K562 (cell line): ENCODE measurements at regions not wholly inside any gene's neighbourhood (a gene's known extent, or its start where the extent isn't known, plus 50 kb on each side); places are given as distances from the start of the nearest gene placed in this dataset.
"Not testable (repeated sequence)": the region's sequence is repeated elsewhere in the genome, so short reads cannot be mapped to it uniquely, and the experiment has no call there.

Experiments used
- ATAC-seq: fragments of 200-7000 bp; cut with Tn5 transposase; 3 replicates; pipeline ENCODE4 v1.9.1; 2020; ENCODE audit warnings: moderate library complexity
- BruUV-seq: library from RNA; stranded (reverse); fragments of 400-500 nt; replicated peaks from 2 replicates; lab custom pipeline; 2021; lab: Mats Ljungman, UMichigan
- CTCF ChIA-PET: fragments of 300-600 bp; formaldehyde crosslinking; extraction: SDS; loops from one replicate; lab custom pipeline; 2021; ENCODE audit warnings: low intra/inter-chr PET ratio; lab: Yijun Ruan, JAX
- POLR2A ChIA-PET: fragments of 300-600, 350-650 bp; sonication (Branson Sonifier 250); formaldehyde crosslinking; extraction: SDS; loops from one replicate; lab custom pipeline; 2021; ENCODE audit warnings: antibody characterized with exemption, inconsistent platforms; lab: Yijun Ruan, JAX
- DNase-seq, 4 experiments: peaks; one replicate each; pipeline versions ENCODE4 v3.0.0 to v3.0.0-alpha.2; 2011 to 2018; ENCODE audit warnings: low spot score in 3 of 4, mixed read lengths in 3 of 4; ENCODE audit errors: extremely low read depth in 1 of 4
- FAIRE-seq: peaks from 2 replicates; lab custom pipeline; 2011; peaks lifted over from hg19 to GRCh38; lab: Jason Lieb, UNC
- H2AFZ ChIP-seq: 2 replicates; pipeline ENCODE4 v1.6.0; 2011; ENCODE audit warnings: low read depth, low read length, control low read depth, inconsistent platforms
- H3K27ac ChIP-seq: fragments of 200-600 bp; 3 replicates; pipeline ENCODE4 v1.8.0; 2011; ENCODE audit warnings: low read depth, mild to moderate bottlenecking, control low read depth, inconsistent platforms, low read length, moderate library complexity, mixed read lengths; ENCODE audit errors: extremely low read depth
- H3K27me3 ChIP-seq, 2 experiments: fragments of 300-600 bp in 1 of 2; 2 replicates in 1 of 2; 3 replicates in 1 of 2; pipeline versions ENCODE4 v1.6.0 to v1.8.0; 2011; ENCODE audit warnings: inconsistent platforms in 2 of 2, low read length in 2 of 2, mild to moderate bottlenecking in 1 of 2, mixed read lengths in 1 of 2, moderate library complexity in 1 of 2; ENCODE audit not compliant: control insufficient read depth in 2 of 2, insufficient read depth in 2 of 2
- H3K36me3 ChIP-seq: fragments of 300-600 bp; 3 replicates; pipeline ENCODE4 v1.8.0; 2011; ENCODE audit warnings: mild to moderate bottlenecking, low read length, inconsistent platforms; ENCODE audit not compliant: control insufficient read depth, insufficient read depth
- H3K4me1 ChIP-seq, 2 experiments: fragments of 200-600 bp in 1 of 2; replicated peaks in 1 of 2; 2 replicates in 1 of 2; 3 replicates in 1 of 2; pipeline versions ENCODE4 v1.5.1 to v1.8.0; 2011; ENCODE audit warnings: inconsistent platforms in 2 of 2, low read length in 2 of 2, mild to moderate bottlenecking in 1 of 2, mixed read lengths in 1 of 2, moderate library complexity in 1 of 2; ENCODE audit not compliant: control insufficient read depth in 2 of 2, insufficient read depth in 2 of 2
- H3K4me2 ChIP-seq: 2 replicates; pipeline ENCODE4 v1.6.1; 2011; ENCODE audit warnings: low read length, control low read depth, inconsistent platforms, mixed read lengths; ENCODE audit not compliant: insufficient read depth
- H3K4me3 ChIP-seq: fragments of 200-600 bp; sonication (generic), shearing (Covaris generic); 2 replicates; pipeline ENCODE4 v1.5.1; 2016; ENCODE audit warnings: control low read depth, inconsistent platforms
- H3K79me2 ChIP-seq: fragments of 200-600 bp; 3 replicates; pipeline ENCODE4 v1.8.0; 2011; ENCODE audit warnings: low read length, inconsistent platforms; ENCODE audit not compliant: control insufficient read depth, insufficient read depth
- H3K9ac ChIP-seq, 2 experiments: 2 replicates each; pipeline versions ENCODE4 v1.6.0 to v1.6.1; 2011; ENCODE audit warnings: low read depth in 2 of 2, low read length in 2 of 2, control low read depth in 1 of 2, inconsistent platforms in 1 of 2, mild to moderate bottlenecking in 1 of 2, mixed read lengths in 1 of 2; ENCODE audit not compliant: insufficient read depth in 1 of 2
- H3K9me1 ChIP-seq: one replicate; pipeline ENCODE4 v1.6.0; 2011; ENCODE audit warnings: inconsistent platforms, mild to moderate bottlenecking, low read length, moderate library complexity; ENCODE audit not compliant: control insufficient read depth, insufficient read depth
- H3K9me3 ChIP-seq: replicated peaks from 2 replicates; pipeline ENCODE4 v1.5.1; 2011; ENCODE audit warnings: low read depth, low read length, inconsistent platforms; ENCODE audit not compliant: control insufficient read depth, insufficient read depth
- H4K20me1 ChIP-seq: replicated peaks from 2 replicates; pipeline ENCODE4 v1.6.1; 2011; ENCODE audit warnings: low read length, inconsistent platforms, mixed read lengths; ENCODE audit not compliant: control insufficient read depth, insufficient read depth
- CTCF ChIP-seq, 3 experiments: IDR thresholded peaks in 2 of 3; conservative IDR thresholded peaks in 1 of 3; 2 replicates each; pipeline ENCODE4 v1.5.1; 2011 to 2012; ENCODE audit warnings: low read length in 3 of 3, mild to moderate bottlenecking in 3 of 3, control low read depth in 2 of 3, improper control_type of control experiment in 1 of 3, inconsistent platforms in 1 of 3, low read depth in 1 of 3, mixed read lengths in 1 of 3, moderate library complexity in 1 of 3; ENCODE audit not compliant: insufficient read depth in 2 of 3
- SMC3 ChIP-seq: conservative IDR thresholded peaks from 2 replicates; pipeline ENCODE4 v1.6.1; 2011; ENCODE audit warnings: low read depth, low read length, improper control_type of control experiment; ENCODE audit not compliant: insufficient read depth
- WGBS: fragments of 100-300 bp; shearing (Covaris generic); methylation state at CpG from one replicate; pipeline ENCODE4 v1.1.6; 2016; ENCODE audit warnings: low coverage, mixed read lengths; ENCODE audit not compliant: insufficient coverage; ENCODE audit errors: missing lambda C conversion rate; 5-methylcytosine and 5-hydroxymethylcytosine counted together
- in situ Hi-C: fragments of 300-500 bp; cut with MboI; formaldehyde crosslinking; loops from 4 replicates; pipeline ENCODE4 v1.15.0; 2018; ENCODE audit warnings: inconsistent platforms, mixed read lengths
- intact Hi-C: fragments of 100-400 bp; cut with micrococcal nuclease; formaldehyde crosslinking; loops from 2 replicates; pipeline ENCODE4 v1.14.2; 2022

DNA sequence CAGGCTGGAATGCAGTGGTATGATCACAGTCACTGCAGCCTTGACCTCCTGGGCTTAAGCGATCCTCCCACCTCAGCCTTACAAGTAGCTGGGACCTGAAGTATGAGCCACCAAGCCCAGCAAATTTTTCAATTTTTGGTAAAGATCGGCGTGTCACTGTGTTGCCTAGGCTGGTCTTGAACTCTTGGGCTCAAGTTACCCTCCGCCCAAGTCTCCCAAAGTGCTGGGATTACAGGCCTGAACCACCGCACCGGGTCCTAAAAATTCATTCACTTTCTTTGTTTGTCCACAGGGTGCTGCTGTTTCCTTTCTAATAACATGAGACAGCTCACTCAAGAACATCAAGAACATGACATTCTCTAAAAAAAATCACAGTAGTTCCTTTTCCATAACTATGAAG lies 5300.9 kb upstream of the TPTE start:
- FAIRE-seq, POLR2A ChIA-PET: not testable (repeated sequence)
- WGBS, result 17% methylated on average over 6 of the region's 6 CpGs

GRCh38 chr21:5221458-5222050 lies 5299.8 kb upstream of the TPTE start:
- in situ Hi-C loops, H3K27ac ChIP-seq, CTCF ChIA-PET: not testable (repeated sequence)

More for the DNA sequence above, 5300.9 kb upstream of the TPTE start:
- H2AFZ ChIP-seq, CTCF ChIA-PET, H3K4me3 ChIP-seq, BruUV-seq, H3K4me1 ChIP-seq, H4K20me1 ChIP-seq, H3K9me3 ChIP-seq, intact Hi-C loops, H3K9ac ChIP-seq, H3K79me2 ChIP-seq, H3K4me2 ChIP-seq, H3K36me3 ChIP-seq, H3K27me3 ChIP-seq, ATAC-seq, in situ Hi-C loops, H3K27ac ChIP-seq, H3K9me1 ChIP-seq: not testable (repeated sequence)
- DNase-seq, result peak in 1 of 4 experiments; percentile 67
- TF ChIP-seq CTCF (IDR thresholded peaks at IDR 0.05 in 2 of 3, conservative IDR thresholded peaks at IDR 0.05 in 1 of 3; ENCODE audit: insufficient read depth in 2 of 3, low read depth in 1 of 3, low read length in 3 of 3) (peak; percentile 19 to 63 (median 51); a peak in 5 of 6 replicates), SMC3 (peak; percentile 22; the same call in 1 of the 2 replicates)

More at GRCh38 chr21:5221458-5222050, 5299.8 kb upstream of the TPTE start:
- 10% methylated on average over 4 of the region's 4 CpGs for WGBS
- H2AFZ ChIP-seq, H3K36me3 ChIP-seq, FAIRE-seq, ATAC-seq, H3K9me3 ChIP-seq, H3K79me2 ChIP-seq, H3K27me3 ChIP-seq, H3K4me3 ChIP-seq, H3K9me1 ChIP-seq, POLR2A ChIA-PET, BruUV-seq, intact Hi-C loops, H3K4me2 ChIP-seq, H3K9ac ChIP-seq, H4K20me1 ChIP-seq, DNase-seq, H3K4me1 ChIP-seq: not testable (repeated sequence)
